GM23248 (cell line): ENCODE measurements at regions not wholly inside any gene's neighbourhood (a gene's known extent, or its start where the extent isn't known, plus 50 kb on each side); places are given as distances from the start of the nearest gene placed in this dataset.
A peak's percentile ranks its signal among the peaks of the same experiment; 100 is the strongest.

Source experiments
- DNase-seq: peaks from one replicate; pipeline ENCODE4 v3.0.0-alpha.2; 2015
- H2AFZ ChIP-seq: fragments of 200-600 bp; sonication (generic); 2 replicates; pipeline ENCODE4 v1.6.1; 2016; ENCODE audit warnings: antibody characterized with exemption
- H3F3A ChIP-seq: fragments of 200-600 bp; sonication (generic); 2 replicates; pipeline ENCODE4 v1.6.1; 2016; ENCODE audit warnings: mild to moderate bottlenecking, antibody characterized with exemption, mixed run types; ENCODE audit not compliant: insufficient read depth
- H3K27ac ChIP-seq: fragments of 200-600 bp; sonication (generic); 2 replicates; pipeline ENCODE4 v1.5.1; 2016; ENCODE audit warnings: mild to moderate bottlenecking
- H3K27me3 ChIP-seq: fragments of 200-600 bp; sonication (generic); replicated peaks from 2 replicates; pipeline ENCODE4 v1.6.1; 2016; ENCODE audit warnings: mild to moderate bottlenecking; ENCODE audit not compliant: insufficient read depth
- H3K36me3 ChIP-seq: fragments of 200-600 bp; sonication (generic); 2 replicates; pipeline ENCODE4 v1.6.1; 2016; ENCODE audit warnings: low read depth, mild to moderate bottlenecking
- H3K4me1 ChIP-seq: fragments of 200-600 bp; sonication (generic); 2 replicates; pipeline ENCODE4 v1.6.1; 2016; ENCODE audit warnings: mild to moderate bottlenecking; ENCODE audit not compliant: insufficient read depth
- H3K4me2 ChIP-seq: fragments of 200-600 bp; sonication (generic); one replicate; pipeline ENCODE4 v1.6.1; 2016; ENCODE audit warnings: mild to moderate bottlenecking; ENCODE audit not compliant: unreplicated experiment
- H3K4me3 ChIP-seq: fragments of 200-600 bp; sonication (generic); 2 replicates; pipeline ENCODE4 v1.5.1; 2016; ENCODE audit warnings: mild to moderate bottlenecking
- H3K79me2 ChIP-seq: fragments of 200-600 bp; sonication (generic); 2 replicates; pipeline ENCODE4 v1.6.1; 2016; ENCODE audit warnings: mild to moderate bottlenecking; ENCODE audit not compliant: insufficient read depth
- H3K9ac ChIP-seq: fragments of 200-600 bp; sonication (generic); 2 replicates; pipeline ENCODE4 v1.6.1; 2016; ENCODE audit warnings: mild to moderate bottlenecking
- H3K9me2 ChIP-seq: fragments of 200-600 bp; sonication (generic); 2 replicates; pipeline ENCODE4 v1.6.1; 2016; ENCODE audit warnings: mixed run types, mild to moderate bottlenecking, moderate library complexity; ENCODE audit not compliant: insufficient read depth
- H3K9me3 ChIP-seq: fragments of 200-600 bp; sonication (generic); one replicate; pipeline ENCODE4 v1.6.1; 2017; ENCODE audit warnings: low read depth
- H4K20me1 ChIP-seq: fragments of 200-600 bp; sonication (generic); 2 replicates; pipeline ENCODE4 v1.6.0; 2016; ENCODE audit not compliant: insufficient read depth
- EZH2 ChIP-seq: fragments of 200-600 bp; sonication (generic); IDR thresholded peaks from 2 replicates; pipeline ENCODE4 v1.6.1; 2018; ENCODE audit warnings: antibody characterized with exemption, mild to moderate bottlenecking; ENCODE audit not compliant: insufficient read depth, poor library complexity, severe bottlenecking
- EZH2phosphoT487 ChIP-seq: fragments of 200-600 bp; sonication (generic); IDR thresholded peaks from 2 replicates; pipeline ENCODE4 v1.6.1; 2018; ENCODE audit warnings: antibody characterized with exemption, moderate library complexity, mild to moderate bottlenecking, low read depth; ENCODE audit not compliant: insufficient read depth
- WGBS, 2 experiments: methylation state at CpG; one replicate each; pipeline ENCODE4 v1.1.6; 2015 to 2017; ENCODE audit warnings: low lambda C conversion rate in 2 of 2, low coverage in 1 of 2; ENCODE audit errors: missing lambda C conversion rate in 2 of 2; 5-methylcytosine and 5-hydroxymethylcytosine counted together
- in situ Hi-C: fragments of 300-500 bp; cut with MboI; formaldehyde crosslinking; loops from 2 replicates; pipeline ENCODE4 v1.15.0; 2020

DNA sequence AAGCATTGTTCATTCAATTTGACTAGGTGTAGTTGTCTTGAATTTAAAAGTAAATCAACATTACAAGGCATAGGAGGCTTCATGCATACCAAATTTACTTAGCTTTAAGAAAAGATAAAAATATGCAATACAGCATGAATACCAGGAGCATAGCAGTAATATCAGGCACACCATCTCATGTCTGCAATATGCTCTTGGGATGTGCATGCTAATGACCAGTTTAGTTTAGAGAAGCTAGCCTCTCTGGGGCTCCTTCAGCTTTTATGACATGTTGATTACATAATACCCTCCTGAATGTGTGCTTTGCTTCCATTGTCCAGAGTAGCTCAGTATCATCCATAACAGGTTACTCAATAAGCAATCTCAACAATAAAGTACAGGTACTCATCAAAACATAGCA is 497.2 kb downstream of the FLRT2 start:
- no peaks in the 10 kb centered on the region for H4K20me1 ChIP-seq
- no peaks in the 10 kb centered on the region for H3F3A ChIP-seq
- H3K4me1 ChIP-seq, result no peaks in the 10 kb centered on the region
- TF ChIP-seq EZH2 (no peak), EZH2phosphoT487 (no peak)
- no peak for DNase-seq
- H3K4me3 ChIP-seq, result no peak overlapping the region
- H3K79me2 ChIP-seq, result no peaks in the 10 kb centered on the region
- H3K9me2 ChIP-seq, result no peaks in the 10 kb centered on the region
- in situ Hi-C loops, result no loop called here
- H3K9me3 ChIP-seq, result no peaks in the 10 kb centered on the region
- no peaks in the 10 kb centered on the region for H3K27me3 ChIP-seq
- no peak overlapping the region for H3K27ac ChIP-seq
- H2AFZ ChIP-seq, result no peak overlapping the region
- H3K9ac ChIP-seq, result no peak overlapping the region
- no peaks in the 10 kb centered on the region for H3K36me3 ChIP-seq
- H3K4me2 ChIP-seq, result no peak overlapping the region

DNA sequence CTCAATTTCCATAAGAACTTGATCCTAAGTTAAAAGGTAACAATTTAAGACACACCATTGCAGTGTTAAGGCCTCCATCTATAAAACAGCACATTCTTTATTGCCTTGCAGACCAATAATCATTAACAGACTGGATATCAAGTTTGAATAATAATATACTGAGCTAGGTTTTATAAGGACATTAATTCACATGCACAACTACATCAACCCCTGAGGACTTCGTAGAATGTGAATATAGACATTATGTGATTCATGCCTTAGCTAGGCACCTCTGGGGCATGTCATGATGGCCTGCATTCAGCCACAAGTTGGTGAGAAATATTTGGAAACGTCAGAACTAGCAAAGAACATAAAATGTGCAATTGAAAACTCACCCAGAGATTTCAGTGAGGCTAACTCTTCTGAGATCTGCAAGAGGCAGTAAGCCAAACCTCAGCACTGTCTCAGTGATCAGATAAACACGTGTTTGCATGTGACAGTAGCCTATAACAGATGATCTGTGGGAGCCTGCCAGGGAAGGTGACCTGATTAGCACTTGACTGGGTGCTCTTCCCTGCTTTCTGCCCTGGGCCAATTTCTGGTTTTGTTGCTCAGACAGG is 492.2 kb downstream of the FLRT2 start:
- Histone ChIP-seq H2AFZ (no peak overlapping the region), H3K9me2 (no peaks in the 10 kb centered on the region), H3K9ac (no peak overlapping the region), H3K4me1 (no peaks in the 10 kb centered on the region), H3K27ac (no peak overlapping the region), H3K79me2 (no peaks in the 10 kb centered on the region), H3K9me3 (no peaks in the 10 kb centered on the region), H3K27me3 (no peaks in the 10 kb centered on the region), H3K36me3 (no peaks in the 10 kb centered on the region), H3F3A (no peaks in the 10 kb centered on the region), H3K4me3 (no peak overlapping the region), H4K20me1 (no peaks in the 10 kb centered on the region), H3K4me2 (no peak overlapping the region)
- DNase-seq, result peak; percentile 1
- in situ Hi-C loops, result no loop called here
- TF ChIP-seq EZH2phosphoT487 (no peak), EZH2 (no peak)
- WGBS, 2 experiments, result 6% methylated on average over 3 of the region's 3 CpGs

DNA sequence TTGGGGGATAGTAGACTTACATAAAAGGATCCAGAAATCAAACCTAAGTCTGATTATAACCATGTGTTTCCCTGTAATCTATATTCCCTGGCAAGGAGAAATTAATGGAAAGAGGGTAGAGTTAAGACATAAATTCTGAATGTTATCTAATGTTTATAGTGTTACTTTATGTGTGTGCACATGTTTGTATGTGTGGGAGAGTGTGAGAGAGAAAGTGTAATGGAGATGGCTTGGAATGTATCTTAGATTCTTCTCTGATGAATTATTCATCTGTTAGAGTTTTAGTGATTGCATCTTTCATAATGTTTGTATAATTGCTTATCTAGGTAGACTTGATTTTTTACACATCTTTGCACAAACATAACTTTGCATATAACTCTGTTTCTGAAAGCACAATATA is 490.9 kb downstream of the FLRT2 start:
- in situ Hi-C loops, result no loop called here
- Histone ChIP-seq H3F3A (no peaks in the 10 kb centered on the region), H3K4me2 (no peak overlapping the region), H3K4me3 (no peak overlapping the region), H3K9me2 (no peaks in the 10 kb centered on the region), H3K9ac (no peak overlapping the region), H3K27me3 (no peaks in the 10 kb centered on the region), H4K20me1 (no peaks in the 10 kb centered on the region), H3K79me2 (no peaks in the 10 kb centered on the region), H3K9me3 (no peaks in the 10 kb centered on the region), H3K27ac (no peak overlapping the region), H3K36me3 (no peaks in the 10 kb centered on the region), H3K4me1 (no peaks in the 10 kb centered on the region), H2AFZ (no peak overlapping the region)
- no peak for DNase-seq
- TF ChIP-seq EZH2phosphoT487, result no peak
- TF ChIP-seq EZH2, result no peak

GRCh38 chr14:86015941-86016340 is 486.0 kb downstream of the FLRT2 start:
- H3K4me1 ChIP-seq, result no peaks in the 10 kb centered on the region
- H3K27me3 ChIP-seq, result no peaks in the 10 kb centered on the region
- H3F3A ChIP-seq, result no peaks in the 10 kb centered on the region
- no peaks in the 10 kb centered on the region for H3K79me2 ChIP-seq
- no peaks in the 10 kb centered on the region for H3K36me3 ChIP-seq
- H3K9ac ChIP-seq, result no peak overlapping the region
- no peak overlapping the region for H3K4me2 ChIP-seq
- WGBS, 2 experiments, result 6 to 32% methylated on average over 1 of the region's 1 CpG
- no peaks in the 10 kb centered on the region for H4K20me1 ChIP-seq
- H3K27ac ChIP-seq, result no peak overlapping the region
- no peak for DNase-seq
- no peaks in the 10 kb centered on the region for H3K9me3 ChIP-seq
- H3K4me3 ChIP-seq, result no peak overlapping the region
- H2AFZ ChIP-seq, result no peak overlapping the region
- in situ Hi-C loops, result no loop called here
- no peak for TF ChIP-seq EZH2
- TF ChIP-seq EZH2phosphoT487, result no peak
- H3K9me2 ChIP-seq, result no peaks in the 10 kb centered on the region

DNA sequence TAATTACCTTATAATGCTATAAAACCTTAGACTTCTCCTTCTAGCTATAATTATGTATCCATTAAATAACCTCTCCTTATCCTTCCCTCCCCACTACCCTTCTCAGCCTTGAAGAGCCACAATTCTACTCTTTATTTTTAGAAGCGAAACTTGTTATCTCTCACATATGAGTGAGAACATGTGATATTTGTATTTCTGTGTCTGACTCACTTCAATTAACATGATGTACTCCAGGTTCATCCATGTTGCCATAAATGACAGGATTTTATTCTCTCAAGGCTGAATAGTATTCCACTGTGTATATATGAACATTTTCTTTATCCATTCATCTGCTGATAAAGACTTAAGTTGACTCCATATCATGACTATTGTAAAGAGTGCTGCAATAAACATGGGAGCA is 485.6 kb downstream of the FLRT2 start:
- Histone ChIP-seq H3K4me2 (no peak overlapping the region), H3K79me2 (no peaks in the 10 kb centered on the region), H3K9me2 (no peaks in the 10 kb centered on the region), H3K27ac (no peak overlapping the region), H3F3A (no peaks in the 10 kb centered on the region), H3K9ac (no peak overlapping the region), H3K4me3 (no peak overlapping the region), H2AFZ (no peak overlapping the region), H3K36me3 (no peaks in the 10 kb centered on the region), H3K27me3 (no peaks in the 10 kb centered on the region), H3K9me3 (no peaks in the 10 kb centered on the region), H3K4me1 (no peaks in the 10 kb centered on the region), H4K20me1 (no peaks in the 10 kb centered on the region)
- in situ Hi-C loops, result no loop called here
- no peak for DNase-seq
- 38 to 45% methylated on average over 1 of the region's 1 CpG for whole genome bisulfite sequencing, 2 experiments
- TF ChIP-seq EZH2 (no peak), EZH2phosphoT487 (no peak)
